GM12874 (cell line): ENCODE measurements at regions not wholly inside any gene's neighbourhood (a gene's known extent, or its start where the extent isn't known, plus 50 kb on each side); places are given as distances from the start of the nearest gene placed in this dataset.

Experiments
- TF ChIP-seq, protein P1 (sequence below): IDR thresholded peaks from 2 replicates; pipeline ENCODE4 v1.5.1; 2011; ENCODE audit warnings: low read depth, mild to moderate bottlenecking, control low read depth, low read length, moderate library complexity; ENCODE audit not compliant: insufficient read depth

DNA sequence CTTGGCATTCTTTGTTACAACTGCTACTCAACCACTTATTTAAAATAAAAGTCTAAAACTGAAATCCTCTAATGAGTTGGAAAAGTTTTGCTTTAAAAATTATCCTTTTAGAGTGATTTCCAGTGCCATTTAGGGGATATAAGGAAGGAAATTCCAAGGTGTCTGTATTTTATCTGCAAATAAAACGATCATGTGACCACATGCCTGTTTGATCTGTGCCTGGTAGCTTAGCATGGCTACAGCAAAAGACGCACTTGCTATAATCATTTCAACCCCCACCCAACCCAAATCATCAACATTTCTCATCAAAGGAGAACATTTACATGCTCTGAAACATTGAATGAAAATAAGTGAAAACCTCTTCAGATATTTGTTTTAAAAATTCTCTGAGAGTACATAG lies 615.1 kb downstream of the IRS1 start:
- TF ChIP-seq, protein P1, sequence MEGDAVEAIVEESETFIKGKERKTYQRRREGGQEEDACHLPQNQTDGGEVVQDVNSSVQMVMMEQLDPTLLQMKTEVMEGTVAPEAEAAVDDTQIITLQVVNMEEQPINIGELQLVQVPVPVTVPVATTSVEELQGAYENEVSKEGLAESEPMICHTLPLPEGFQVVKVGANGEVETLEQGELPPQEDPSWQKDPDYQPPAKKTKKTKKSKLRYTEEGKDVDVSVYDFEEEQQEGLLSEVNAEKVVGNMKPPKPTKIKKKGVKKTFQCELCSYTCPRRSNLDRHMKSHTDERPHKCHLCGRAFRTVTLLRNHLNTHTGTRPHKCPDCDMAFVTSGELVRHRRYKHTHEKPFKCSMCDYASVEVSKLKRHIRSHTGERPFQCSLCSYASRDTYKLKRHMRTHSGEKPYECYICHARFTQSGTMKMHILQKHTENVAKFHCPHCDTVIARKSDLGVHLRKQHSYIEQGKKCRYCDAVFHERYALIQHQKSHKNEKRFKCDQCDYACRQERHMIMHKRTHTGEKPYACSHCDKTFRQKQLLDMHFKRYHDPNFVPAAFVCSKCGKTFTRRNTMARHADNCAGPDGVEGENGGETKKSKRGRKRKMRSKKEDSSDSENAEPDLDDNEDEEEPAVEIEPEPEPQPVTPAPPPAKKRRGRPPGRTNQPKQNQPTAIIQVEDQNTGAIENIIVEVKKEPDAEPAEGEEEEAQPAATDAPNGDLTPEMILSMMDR = no peak

- TF ChIP-seq, protein P1 = no peak
Observed at GRCh38 chr2:226183550-226183949, 616.1 kb downstream of the IRS1 start.

GRCh38 chr2:226183033-226183432 lies 616.6 kb downstream of the IRS1 start:
- TF ChIP-seq, protein P1 = no peak

GRCh38 chr2:226181909-226182308 lies 617.7 kb downstream of the IRS1 start:
- TF ChIP-seq, protein P1 = no peak

DNA sequence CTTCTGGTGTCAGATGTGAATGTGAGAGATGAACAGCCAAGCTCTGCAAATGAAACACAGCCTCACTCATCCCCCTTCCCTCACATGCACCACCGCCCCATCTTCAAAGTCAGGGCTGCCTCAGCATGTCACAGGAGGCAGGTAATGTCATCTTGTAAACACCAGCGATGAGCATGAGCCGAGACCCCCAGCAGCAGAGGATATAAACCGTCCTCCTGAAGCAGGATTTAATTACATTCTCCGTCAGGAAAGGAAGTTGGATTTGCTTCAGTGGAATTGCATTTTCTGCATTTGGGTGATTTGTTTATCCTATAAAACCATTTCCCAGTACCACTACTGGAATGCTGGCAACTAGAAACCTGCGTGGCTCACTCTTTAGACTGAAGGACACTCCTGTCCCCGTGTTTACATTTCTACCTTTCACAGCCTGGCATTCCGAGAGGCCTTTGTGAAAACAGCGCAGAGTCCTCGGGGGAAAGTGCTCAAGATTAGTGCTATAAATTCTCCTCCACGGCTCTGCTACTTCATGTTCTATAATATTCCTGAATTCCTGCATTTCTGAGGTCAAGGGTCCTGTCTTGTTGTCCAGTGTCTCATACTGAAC lies 619.2 kb downstream of the IRS1 start:
- TF ChIP-seq, protein P1 = no peak

DNA sequence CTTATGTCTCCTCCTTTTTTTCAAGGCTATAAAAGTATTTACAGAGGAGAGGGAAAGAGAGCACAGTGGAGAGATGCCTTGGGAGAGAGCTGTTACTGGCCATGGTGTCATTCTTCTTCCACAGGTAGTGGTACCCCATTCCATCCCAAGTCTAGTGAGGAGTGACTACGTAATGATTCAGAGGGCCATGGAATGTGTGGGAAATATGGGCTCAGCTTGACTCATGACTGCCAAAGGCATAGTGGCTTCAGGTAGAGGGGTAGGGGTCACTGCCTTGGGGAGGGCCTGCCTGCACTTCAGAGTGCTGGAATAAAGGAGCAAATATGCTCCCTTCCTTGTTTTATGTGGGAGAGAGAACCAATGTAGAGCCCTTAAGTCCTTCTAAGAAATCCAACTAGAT lies 620.6 kb downstream of the IRS1 start:
- TF ChIP-seq, protein P1 = no peak

GRCh38 chr2:226176283-226176984 lies 623.2 kb downstream of the IRS1 start:
- TF ChIP-seq, protein P1 = no peak
